Left lung (tissue), 4 donors: ENCODE measurements at regions not wholly inside any gene's neighbourhood (a gene's known extent, or its start where the extent isn't known, plus 50 kb on each side); places are given as distances from the start of the nearest gene placed in this dataset.

ENCODE experiments used
- ATAC-seq: fragments of 200-7000 bp; cut with Tn5 transposase; one replicate; pipeline ENCODE4 v1.9.1; 2020; ENCODE audit warnings: moderate library complexity
- DNase-seq, 4 donors: peaks; one replicate each; pipeline ENCODE4 v3.0.0-alpha.2; 2013 to 2020
- H3K27ac ChIP-seq, 2 donors: fragments of 200-600 bp; sonication (generic) in 1 of 2; one replicate each; pipeline versions ENCODE4 v1.5.0 to v1.8.0; 2020 to 2021
- H3K27me3 ChIP-seq, 2 donors: fragments of 200-600 bp; sonication (generic) in 1 of 2; one replicate each; pipeline versions ENCODE4 v1.5.0 to v1.8.0; 2020 to 2021
- H3K36me3 ChIP-seq, 2 donors: fragments of 200-600 bp; sonication (generic) in 1 of 2; one replicate each; pipeline versions ENCODE4 v1.5.0 to v1.8.0; 2020 to 2021
- H3K4me1 ChIP-seq, 2 donors: fragments of 200-600 bp; one replicate each; pipeline ENCODE4 v1.8.0; 2021
- H3K4me3 ChIP-seq, 2 donors: fragments of 200-600 bp; sonication (generic) in 1 of 2; one replicate each; pipeline versions ENCODE4 v1.5.0 to v1.8.0; 2020 to 2021; ENCODE audit warnings: mild to moderate bottlenecking in 1 of 2
- H3K9me3 ChIP-seq, 2 donors: fragments of 200-600 bp; sonication (generic) in 1 of 2; one replicate each; pipeline versions ENCODE4 v1.5.0 to v1.8.0; 2020 to 2021
- intact Hi-C, 2 donors: fragments of 100-400 bp; cut with DNase I; formaldehyde crosslinking; loops; one replicate each; pipeline versions ENCODE4 v1.11.2 to v1.14.2; 2022
- TF ChIP-seq, protein P1 (sequence below), 2 donors: fragments of 200-600 bp; sonication (generic) in 1 of 2; IDR thresholded peaks; one replicate each; pipeline versions ENCODE4 v1.5.0 to v1.8.0; 2021; ENCODE audit warnings: antibody characterized with exemption in 2 of 2
- donor health status: DM: no; HTN: yes; CAD: no.
- donor health status: DM: no; HTN: no; CAD: no.

GRCh38 chr9:129319076-129319937 lies 141.2 kb upstream of the IER5L start:
- peak overlapping the region; percentile 81 to 87 for H3K27ac ChIP-seq
- no peak for ATAC-seq
- no peaks in the 10 kb centered on the region for H3K27me3 ChIP-seq
- H3K4me3 ChIP-seq, result no peak overlapping the region
- no peaks in the 10 kb centered on the region for H3K9me3 ChIP-seq
- TF ChIP-seq, protein P1, sequence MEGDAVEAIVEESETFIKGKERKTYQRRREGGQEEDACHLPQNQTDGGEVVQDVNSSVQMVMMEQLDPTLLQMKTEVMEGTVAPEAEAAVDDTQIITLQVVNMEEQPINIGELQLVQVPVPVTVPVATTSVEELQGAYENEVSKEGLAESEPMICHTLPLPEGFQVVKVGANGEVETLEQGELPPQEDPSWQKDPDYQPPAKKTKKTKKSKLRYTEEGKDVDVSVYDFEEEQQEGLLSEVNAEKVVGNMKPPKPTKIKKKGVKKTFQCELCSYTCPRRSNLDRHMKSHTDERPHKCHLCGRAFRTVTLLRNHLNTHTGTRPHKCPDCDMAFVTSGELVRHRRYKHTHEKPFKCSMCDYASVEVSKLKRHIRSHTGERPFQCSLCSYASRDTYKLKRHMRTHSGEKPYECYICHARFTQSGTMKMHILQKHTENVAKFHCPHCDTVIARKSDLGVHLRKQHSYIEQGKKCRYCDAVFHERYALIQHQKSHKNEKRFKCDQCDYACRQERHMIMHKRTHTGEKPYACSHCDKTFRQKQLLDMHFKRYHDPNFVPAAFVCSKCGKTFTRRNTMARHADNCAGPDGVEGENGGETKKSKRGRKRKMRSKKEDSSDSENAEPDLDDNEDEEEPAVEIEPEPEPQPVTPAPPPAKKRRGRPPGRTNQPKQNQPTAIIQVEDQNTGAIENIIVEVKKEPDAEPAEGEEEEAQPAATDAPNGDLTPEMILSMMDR (IDR thresholded peaks at IDR 0.05), result no peak
- peaks cover 26 to 50% of the 10 kb centered on the region in 2 donors for H3K4me1 ChIP-seq
- no peaks in the 10 kb centered on the region for H3K36me3 ChIP-seq
- DNase-seq, result peak in 1 of 4 donors; percentile 31
- intact Hi-C loops, result no loop called here

DNA sequence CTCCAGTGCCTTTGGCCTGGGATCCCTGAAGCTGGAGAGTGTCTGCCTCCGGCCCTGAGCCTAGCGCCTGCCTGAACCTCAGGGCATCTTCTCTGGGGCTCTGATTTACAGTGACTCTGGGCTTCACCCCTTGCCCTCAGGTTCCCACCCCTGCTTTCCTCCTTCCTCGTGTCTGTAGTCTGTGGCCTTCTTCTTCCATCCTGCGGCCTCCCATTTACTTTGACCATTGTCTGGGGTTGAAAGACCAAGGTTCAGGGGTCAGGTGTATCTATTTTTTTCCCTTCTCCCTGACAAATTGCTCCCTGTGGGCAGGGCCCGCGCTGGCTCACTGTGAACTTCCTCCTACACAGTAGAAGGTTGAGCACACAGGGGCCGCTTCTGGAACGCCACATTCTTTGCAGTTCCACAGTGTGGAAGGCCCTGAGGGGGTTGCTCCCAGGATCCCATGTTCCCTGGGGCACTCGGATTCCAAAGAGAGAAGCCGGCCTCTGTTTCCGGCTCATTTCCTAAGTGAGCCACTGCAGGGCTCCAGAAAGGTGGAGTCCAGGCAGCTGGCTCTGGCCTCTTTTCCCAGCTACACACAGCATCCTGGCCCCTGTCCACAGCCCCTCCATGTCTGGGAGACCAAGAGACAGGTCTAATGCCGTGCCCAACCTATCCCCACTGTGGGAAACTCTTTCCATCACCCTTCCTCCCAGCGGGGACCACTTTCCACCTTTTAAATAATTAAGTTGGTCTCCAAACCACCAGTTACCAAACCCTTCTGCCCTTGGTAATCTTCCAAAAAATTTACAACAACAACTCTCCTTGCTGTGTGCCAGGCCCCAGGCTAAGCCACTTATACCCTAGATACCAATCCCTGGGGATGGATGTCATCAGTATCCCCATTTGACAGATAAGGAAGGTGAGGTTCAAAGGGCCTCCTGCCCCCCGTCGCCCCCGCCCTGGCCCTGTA lies 140.3 kb upstream of the IER5L start:
- intact Hi-C loops, result no loop called here
- ATAC-seq, result no peak

DNA sequence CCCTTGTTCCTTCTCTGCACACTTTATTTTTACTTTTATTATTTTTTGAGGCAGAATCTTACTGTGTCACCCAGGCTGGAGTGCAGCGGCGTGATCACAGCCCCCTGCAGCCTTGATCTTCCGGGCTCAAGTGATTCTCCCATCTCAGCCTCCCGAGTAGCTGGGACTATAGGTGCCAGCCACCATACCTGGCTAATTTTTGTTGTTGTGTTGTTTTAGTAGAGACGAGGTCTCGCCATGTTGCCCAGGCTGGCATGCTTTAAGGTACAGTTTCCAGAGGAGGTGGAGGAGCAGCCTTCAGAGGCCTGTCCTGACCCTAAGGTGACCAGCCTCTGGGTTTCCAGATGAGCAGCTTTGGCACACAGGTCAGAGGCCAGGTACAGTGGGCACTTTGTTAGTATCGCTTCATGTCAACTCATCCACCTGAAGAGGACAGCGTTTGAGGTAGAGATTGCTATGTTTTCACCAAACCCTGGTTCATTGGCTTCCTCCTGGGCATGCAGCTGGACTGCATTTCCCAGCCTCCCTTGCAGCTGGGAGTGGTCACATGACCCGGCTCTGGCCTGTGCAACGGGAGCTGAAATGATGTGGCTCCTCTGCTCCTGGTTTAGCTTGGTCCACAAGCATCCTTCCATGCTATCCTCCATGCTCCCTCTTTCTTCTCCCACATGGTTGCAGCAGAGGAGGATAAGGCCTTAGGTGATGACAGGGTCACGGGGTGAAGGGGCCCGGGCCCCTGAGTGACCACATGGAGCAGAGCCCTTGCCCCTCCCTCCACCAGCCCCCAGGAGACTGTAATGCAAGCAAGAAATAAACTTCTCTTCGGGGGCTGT lies 139.3 kb upstream of the IER5L start:
- ATAC-seq (no peak), DNase-seq (peak in 1 of 4 donors; percentile 64)
- TF ChIP-seq, protein P1 (IDR thresholded peaks at IDR 0.05), result no peak
- Histone ChIP-seq H3K27me3 (no peaks in the 10 kb centered on the region), H3K4me3 (no peak overlapping the region), H3K4me1 (peaks cover 26 to 44% of the 10 kb centered on the region in 2 donors), H3K27ac (peak overlapping the region in 1 of 2 donors; percentile 29), H3K36me3 (no peaks in the 10 kb centered on the region), H3K9me3 (no peaks in the 10 kb centered on the region)
- intact Hi-C loops, result no loop called here

More for the DNA sequence above, 140.3 kb upstream of the IER5L start:
- peaks cover 26 to 50% of the 10 kb centered on the region in 2 donors for H3K4me1 ChIP-seq
- no peaks in the 10 kb centered on the region for H3K9me3 ChIP-seq
- H3K36me3 ChIP-seq, result no peaks in the 10 kb centered on the region
- no peaks in the 10 kb centered on the region for H3K27me3 ChIP-seq
- H3K4me3 ChIP-seq, result no peak overlapping the region
- peak overlapping the region in 1 of 2 donors; percentile 29 for H3K27ac ChIP-seq
- TF ChIP-seq, protein P1 (IDR thresholded peaks at IDR 0.05), result no peak
- peak in 1 of 4 donors; percentile 30 for DNase-seq

GRCh38 chr9:129316281-129317030 lies 138.4 kb upstream of the IER5L start:
- no peaks in the 10 kb centered on the region for H3K9me3 ChIP-seq
- no peaks in the 10 kb centered on the region for H3K27me3 ChIP-seq
- intact Hi-C loops, result no loop called here
- TF ChIP-seq, protein P1 (IDR thresholded peaks at IDR 0.05), result no peak
- peaks cover 26 to 35% of the 10 kb centered on the region in 2 donors for H3K4me1 ChIP-seq
- H3K27ac ChIP-seq, result peak overlapping the region in 1 of 2 donors; percentile 83
- DNase-seq, result peak in 1 of 4 donors; percentile 28
- no peak for ATAC-seq
- H3K4me3 ChIP-seq, result no peak overlapping the region
- no peaks in the 10 kb centered on the region for H3K36me3 ChIP-seq
